Fibroblast of lung (primary cell): ENCODE measurements at regions not wholly inside any gene's neighbourhood (a gene's known extent, or its start where the extent isn't known, plus 50 kb on each side); places are given as distances from the start of the nearest gene placed in this dataset.

Experiments used
- CTCF ChIP-seq, 2 donors: IDR thresholded peaks in 1 of 2; conservative IDR thresholded peaks in 1 of 2; 1 replicate in 1 of 2; 2 replicates in 1 of 2; pipeline ENCODE4 v1.5.1; 2011 to 2012; ENCODE audit warnings: low read length in 2 of 2, control low read depth in 1 of 2, inconsistent platforms in 1 of 2, low read depth in 1 of 2, mild to moderate bottlenecking in 1 of 2
- EZH2 ChIP-seq: IDR thresholded peaks from 2 replicates; pipeline ENCODE4 v1.5.1; 2012; ENCODE audit warnings: low read length, control low read depth, mild to moderate bottlenecking; ENCODE audit errors: missing control alignments

GRCh38 chr1:17895401-17895800 is 140.3 kb downstream of the ACTL8 start:
- TF ChIP-seq CTCF (conservative IDR thresholded peaks at IDR 0.05 in 1 of 2, IDR thresholded peaks at IDR 0.05 in 1 of 2; ENCODE audit: low read depth in 1 of 2, low read length in 2 of 2), result no peak
- TF ChIP-seq EZH2, result no peak
